HEK293 (cell line): ENCODE measurements at regions not wholly inside any gene's neighbourhood (a gene's known extent, or its start where the extent isn't known, plus 50 kb on each side); places are given as distances from the start of the nearest gene placed in this dataset.

Experiments used
- CTCF ChIA-PET: fragments of 350-600 bp; formaldehyde crosslinking; extraction: SDS; loops from one replicate; lab custom pipeline; 2021; ENCODE audit warnings: antibody characterized with exemption; lab: Yijun Ruan, JAX
- POLR2A ChIA-PET: fragments of 300-600 bp; formaldehyde crosslinking; extraction: SDS; loops from one replicate; lab custom pipeline; 2020; ENCODE audit warnings: antibody characterized with exemption, inconsistent platforms; lab: Yijun Ruan, JAX
- H3K27ac ChIP-seq: fragments of 200-500 bp; sonication (Bioruptor generic); 2 replicates; pipeline ENCODE4 v1.5.1; 2014; ENCODE audit warnings: low read depth, low read length, control low read depth, inconsistent platforms; ENCODE audit errors: extremely low read depth
- H3K36me3 ChIP-seq, 2 experiments: fragments of 200-500 bp in 1 of 2; sonication (Bioruptor generic) in 1 of 2; 1 replicate in 1 of 2; 2 replicates in 1 of 2; pipeline ENCODE4 v1.5.1; 2014 to 2017; ENCODE audit warnings: inconsistent platforms in 2 of 2, low read length in 2 of 2; ENCODE audit not compliant: control insufficient read depth in 2 of 2, insufficient read depth in 1 of 2
- H3K4me1 ChIP-seq: fragments of 200-500 bp; sonication (Bioruptor generic); 2 replicates; pipeline ENCODE4 v1.5.1; 2014; ENCODE audit warnings: mild to moderate bottlenecking, low read length, inconsistent platforms; ENCODE audit not compliant: control insufficient read depth, insufficient read depth
- H3K4me3 ChIP-seq: 2 replicates; pipeline ENCODE4 v1.5.1; 2011; ENCODE audit warnings: low read depth, mild to moderate bottlenecking, control low read depth, low read length, moderate library complexity
- H3K9me3 ChIP-seq: fragments of 200-500 bp; sonication (Bioruptor generic); 2 replicates; pipeline ENCODE4 v1.5.1; 2014; ENCODE audit warnings: low read depth, low read length, inconsistent platforms; ENCODE audit not compliant: control insufficient read depth, insufficient read depth
- HOXC10 ChIP-seq: sonication (generic); formaldehyde crosslinking; IDR thresholded peaks from 2 replicates; pipeline ENCODE4 v1.8.1; 2023; ENCODE audit warnings: mild to moderate bottlenecking, missing genetic modification reagents
- SP3 ChIP-seq: fragments of 450-650 bp; formaldehyde crosslinking; IDR thresholded peaks from 2 replicates; pipeline ENCODE4 v1.5.1; 2016; ENCODE audit warnings: missing biosample characterization, missing genetic modification characterization
- ZBTB48 ChIP-seq: fragments of 450-650 bp; formaldehyde crosslinking; IDR thresholded peaks from 2 replicates; pipeline ENCODE4 v1.5.1; 2016; ENCODE audit warnings: missing biosample characterization, missing genetic modification characterization
- ZEB2 ChIP-seq: fragments of 450-650 bp; formaldehyde crosslinking; IDR thresholded peaks from 2 replicates; pipeline ENCODE4 v1.5.1; 2016; ENCODE audit warnings: missing biosample characterization, missing genetic modification characterization
- ZFP69B ChIP-seq: fragments of 450-650 bp; formaldehyde crosslinking; IDR thresholded peaks from 2 replicates; pipeline ENCODE4 v1.5.1; 2016; ENCODE audit warnings: missing biosample characterization, missing genetic modification characterization
- ZIC2 ChIP-seq: fragments of 450-650 bp; formaldehyde crosslinking; IDR thresholded peaks from 2 replicates; pipeline ENCODE4 v1.5.1; 2016; ENCODE audit warnings: missing biosample characterization, missing genetic modification characterization
- ZNF132 ChIP-seq: fragments of 450-650 bp; formaldehyde crosslinking; IDR thresholded peaks from 2 replicates; pipeline ENCODE4 v1.5.1; 2017; ENCODE audit warnings: missing biosample characterization, missing genetic modification characterization, borderline replicate concordance
- ZNF133 ChIP-seq: fragments of 450-650 bp; formaldehyde crosslinking; IDR thresholded peaks from 2 replicates; pipeline ENCODE4 v1.5.1; 2016; ENCODE audit warnings: missing biosample characterization, missing genetic modification characterization
- ZNF184 ChIP-seq: fragments of 450-650 bp; IDR thresholded peaks from 2 replicates; pipeline ENCODE4 v1.5.1; 2018; ENCODE audit warnings: missing biosample characterization, mild to moderate bottlenecking, missing genetic modification characterization
- ZNF221 ChIP-seq: fragments of 450-650 bp; formaldehyde crosslinking; IDR thresholded peaks from 2 replicates; pipeline ENCODE4 v1.5.1; 2017; ENCODE audit warnings: missing biosample characterization, missing genetic modification characterization, borderline replicate concordance
- ZNF23 ChIP-seq: fragments of 450-650 bp; formaldehyde crosslinking; IDR thresholded peaks from 2 replicates; pipeline ENCODE4 v1.5.1; 2016; ENCODE audit warnings: missing biosample characterization, missing genetic modification characterization, borderline replicate concordance
- ZNF266 ChIP-seq: fragments of 450-650 bp; formaldehyde crosslinking; IDR thresholded peaks from 2 replicates; pipeline ENCODE4 v1.5.1; 2016; ENCODE audit warnings: missing biosample characterization, missing genetic modification characterization, low read depth
- ZNF416 ChIP-seq: fragments of 450-650 bp; formaldehyde crosslinking; IDR thresholded peaks from 2 replicates; pipeline ENCODE4 v1.5.1; 2016; ENCODE audit warnings: missing biosample characterization, missing genetic modification characterization
- ZNF426 ChIP-seq: fragments of 450-650 bp; formaldehyde crosslinking; IDR thresholded peaks from 2 replicates; pipeline ENCODE4 v1.5.1; 2017; ENCODE audit warnings: missing biosample characterization, missing genetic modification characterization, mild to moderate bottlenecking, inconsistent platforms, moderate library complexity
- ZNF48 ChIP-seq: fragments of 450-650 bp; formaldehyde crosslinking; IDR thresholded peaks from 2 replicates; pipeline ENCODE4 v1.5.1; 2016; ENCODE audit warnings: missing biosample characterization, missing genetic modification characterization
- ZNF596 ChIP-seq: fragments of 450-650 bp; IDR thresholded peaks from 2 replicates; pipeline ENCODE4 v1.5.0; 2018; ENCODE audit warnings: missing biosample characterization, mild to moderate bottlenecking, missing genetic modification characterization, moderate library complexity
- ZNF626 ChIP-seq: fragments of 450-650 bp; sonication (Bioruptor Pico); formaldehyde crosslinking; IDR thresholded peaks from 2 replicates; pipeline ENCODE4 v1.5.1; 2018; ENCODE audit warnings: missing biosample characterization, missing genetic modification characterization, inconsistent platforms
- ZNF629 ChIP-seq: fragments of 450-650 bp; formaldehyde crosslinking; IDR thresholded peaks from 2 replicates; pipeline ENCODE4 v1.5.1; 2017; ENCODE audit warnings: missing biosample characterization, missing genetic modification characterization
- ZNF777 ChIP-seq: fragments of 450-650 bp; formaldehyde crosslinking; IDR thresholded peaks from 2 replicates; pipeline ENCODE4 v1.5.1; 2017; ENCODE audit warnings: missing biosample characterization, missing genetic modification characterization, borderline replicate concordance
- TF ChIP-seq, protein P1 (sequence below): fragments of 450-650 bp; formaldehyde crosslinking; IDR thresholded peaks from 2 replicates; pipeline ENCODE4 v1.5.1; 2016; ENCODE audit warnings: missing biosample characterization, missing genetic modification characterization
- TF ChIP-seq, protein P2 (sequence below): fragments of 450-650 bp; formaldehyde crosslinking; conservative IDR thresholded peaks from 2 replicates; pipeline ENCODE4 v1.5.1; 2016; ENCODE audit warnings: low read depth, missing biosample characterization, missing genetic modification characterization
- TF ChIP-seq, protein P3 (sequence below): IDR thresholded peaks from 2 replicates; pipeline ENCODE4 v1.6.1; 2011; ENCODE audit warnings: mild to moderate bottlenecking, low read depth, low read length, borderline replicate concordance
- TF ChIP-seq, protein P4 (sequence below): fragments of 450-650 bp; formaldehyde crosslinking; IDR thresholded peaks from 2 replicates; pipeline ENCODE4 v1.5.1; 2016; ENCODE audit warnings: missing biosample characterization, missing genetic modification characterization
- TF ChIP-seq, protein P5 (sequence below): fragments of 450-650 bp; formaldehyde crosslinking; IDR thresholded peaks from 2 replicates; pipeline ENCODE4; 2016; ENCODE audit warnings: missing biosample characterization, missing genetic modification characterization
- TF ChIP-seq, protein P6 (sequence below): fragments of 450-650 bp; formaldehyde crosslinking; IDR thresholded peaks from 2 replicates; pipeline ENCODE4 v1.5.1; 2017; ENCODE audit warnings: missing biosample characterization, missing genetic modification characterization

DNA sequence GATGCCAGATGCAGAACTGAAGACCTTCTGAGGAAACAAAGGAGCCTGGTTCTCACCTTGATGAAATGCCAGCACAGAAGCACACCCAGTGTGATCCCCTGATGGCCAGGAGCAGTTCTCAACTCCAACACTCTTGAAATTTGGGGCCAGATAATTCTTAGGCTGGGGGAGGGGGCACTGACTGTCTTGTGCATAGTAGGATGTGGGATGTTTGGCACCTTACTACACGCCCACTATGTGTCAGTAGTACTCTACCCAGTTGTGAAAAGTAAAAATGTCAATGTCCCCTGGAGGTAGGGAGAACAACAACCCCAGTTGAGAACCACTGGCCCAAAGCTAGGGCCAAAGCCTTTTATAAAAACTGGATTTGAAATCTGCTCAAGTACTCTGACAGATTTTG is 398.3 kb upstream of the ARID1B start:
- H3K9me3 ChIP-seq, result no peaks in the 10 kb centered on the region
- H3K4me3 ChIP-seq, result no peak overlapping the region
- POLR2A ChIA-PET, result interaction anchor here (0.6 kb wide), 1 partner anchor 1534 kb away, joined by 3 read pairs; no protein-coding TSS in a partner anchor
- H3K36me3 ChIP-seq, result no peaks in the 10 kb centered on the region
- no peak overlapping the region for H3K27ac ChIP-seq
- CTCF ChIA-PET, result no interaction called here
- TF ChIP-seq HOXC10 (CRISPR knock-in tag) (no peak), ZNF132 (tag by site-specific recombination) (no peak), ZNF23 (no peak), ZNF266 (tag by site-specific recombination) (no peak), ZNF133 (tag by site-specific recombination) (no peak), ZNF48 (tag by site-specific recombination) (no peak), ZEB2 (tag by site-specific recombination) (no peak), ZBTB48 (tag by site-specific recombination) (no peak), ZIC2 (tag by site-specific recombination) (no peak), ZNF426 (no peak)
- TF ChIP-seq, protein P1, sequence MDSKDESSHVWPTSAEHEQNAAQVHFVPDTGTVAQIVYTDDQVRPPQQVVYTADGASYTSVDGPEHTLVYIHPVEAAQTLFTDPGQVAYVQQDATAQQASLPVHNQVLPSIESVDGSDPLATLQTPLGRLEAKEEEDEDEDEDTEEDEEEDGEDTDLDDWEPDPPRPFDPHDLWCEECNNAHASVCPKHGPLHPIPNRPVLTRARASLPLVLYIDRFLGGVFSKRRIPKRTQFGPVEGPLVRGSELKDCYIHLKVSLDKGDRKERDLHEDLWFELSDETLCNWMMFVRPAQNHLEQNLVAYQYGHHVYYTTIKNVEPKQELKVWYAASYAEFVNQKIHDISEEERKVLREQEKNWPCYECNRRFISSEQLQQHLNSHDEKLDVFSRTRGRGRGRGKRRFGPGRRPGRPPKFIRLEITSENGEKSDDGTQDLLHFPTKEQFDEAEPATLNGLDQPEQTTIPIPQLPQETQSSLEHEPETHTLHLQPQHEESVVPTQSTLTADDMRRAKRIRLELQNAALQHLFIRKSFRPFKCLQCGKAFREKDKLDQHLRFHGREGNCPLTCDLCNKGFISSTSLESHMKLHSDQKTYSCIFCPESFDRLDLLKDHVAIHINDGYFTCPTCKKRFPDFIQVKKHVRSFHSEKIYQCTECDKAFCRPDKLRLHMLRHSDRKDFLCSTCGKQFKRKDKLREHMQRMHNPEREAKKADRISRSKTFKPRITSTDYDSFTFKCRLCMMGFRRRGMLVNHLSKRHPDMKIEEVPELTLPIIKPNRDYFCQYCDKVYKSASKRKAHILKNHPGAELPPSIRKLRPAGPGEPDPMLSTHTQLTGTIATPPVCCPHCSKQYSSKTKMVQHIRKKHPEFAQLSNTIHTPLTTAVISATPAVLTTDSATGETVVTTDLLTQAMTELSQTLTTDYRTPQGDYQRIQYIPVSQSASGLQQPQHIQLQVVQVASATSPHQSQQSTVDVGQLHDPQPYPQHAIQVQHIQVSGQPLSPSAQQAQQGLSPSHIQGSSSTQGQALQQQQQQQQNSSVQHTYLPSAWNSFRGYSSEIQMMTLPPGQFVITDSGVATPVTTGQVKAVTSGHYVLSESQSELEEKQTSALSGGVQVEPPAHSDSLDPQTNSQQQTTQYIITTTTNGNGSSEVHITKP (tag by site-specific recombination), result no peak
- TF ChIP-seq, protein P2, sequence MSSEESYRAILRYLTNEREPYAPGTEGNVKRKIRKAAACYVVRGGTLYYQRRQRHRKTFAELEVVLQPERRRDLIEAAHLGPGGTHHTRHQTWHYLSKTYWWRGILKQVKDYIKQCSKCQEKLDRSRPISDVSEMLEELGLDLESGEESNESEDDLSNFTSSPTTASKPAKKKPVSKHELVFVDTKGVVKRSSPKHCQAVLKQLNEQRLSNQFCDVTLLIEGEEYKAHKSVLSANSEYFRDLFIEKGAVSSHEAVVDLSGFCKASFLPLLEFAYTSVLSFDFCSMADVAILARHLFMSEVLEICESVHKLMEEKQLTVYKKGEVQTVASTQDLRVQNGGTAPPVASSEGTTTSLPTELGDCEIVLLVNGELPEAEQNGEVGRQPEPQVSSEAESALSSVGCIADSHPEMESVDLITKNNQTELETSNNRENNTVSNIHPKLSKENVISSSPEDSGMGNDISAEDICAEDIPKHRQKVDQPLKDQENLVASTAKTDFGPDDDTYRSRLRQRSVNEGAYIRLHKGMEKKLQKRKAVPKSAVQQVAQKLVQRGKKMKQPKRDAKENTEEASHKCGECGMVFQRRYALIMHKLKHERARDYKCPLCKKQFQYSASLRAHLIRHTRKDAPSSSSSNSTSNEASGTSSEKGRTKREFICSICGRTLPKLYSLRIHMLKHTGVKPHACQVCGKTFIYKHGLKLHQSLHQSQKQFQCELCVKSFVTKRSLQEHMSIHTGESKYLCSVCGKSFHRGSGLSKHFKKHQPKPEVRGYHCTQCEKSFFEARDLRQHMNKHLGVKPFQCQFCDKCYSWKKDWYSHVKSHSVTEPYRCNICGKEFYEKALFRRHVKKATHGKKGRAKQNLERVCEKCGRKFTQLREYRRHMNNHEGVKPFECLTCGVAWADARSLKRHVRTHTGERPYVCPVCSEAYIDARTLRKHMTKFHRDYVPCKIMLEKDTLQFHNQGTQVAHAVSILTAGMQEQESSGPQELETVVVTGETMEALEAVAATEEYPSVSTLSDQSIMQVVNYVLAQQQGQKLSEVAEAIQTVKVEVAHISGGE, result no peak
- TF ChIP-seq, protein P3, sequence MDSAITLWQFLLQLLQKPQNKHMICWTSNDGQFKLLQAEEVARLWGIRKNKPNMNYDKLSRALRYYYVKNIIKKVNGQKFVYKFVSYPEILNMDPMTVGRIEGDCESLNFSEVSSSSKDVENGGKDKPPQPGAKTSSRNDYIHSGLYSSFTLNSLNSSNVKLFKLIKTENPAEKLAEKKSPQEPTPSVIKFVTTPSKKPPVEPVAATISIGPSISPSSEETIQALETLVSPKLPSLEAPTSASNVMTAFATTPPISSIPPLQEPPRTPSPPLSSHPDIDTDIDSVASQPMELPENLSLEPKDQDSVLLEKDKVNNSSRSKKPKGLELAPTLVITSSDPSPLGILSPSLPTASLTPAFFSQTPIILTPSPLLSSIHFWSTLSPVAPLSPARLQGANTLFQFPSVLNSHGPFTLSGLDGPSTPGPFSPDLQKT, result no peak
- TF ChIP-seq, all 188 proteins: peak for 0
- H3K4me1 ChIP-seq, result peaks cover 9% of the 10 kb centered on the region; the same call in 1 of the 2 replicates

DNA sequence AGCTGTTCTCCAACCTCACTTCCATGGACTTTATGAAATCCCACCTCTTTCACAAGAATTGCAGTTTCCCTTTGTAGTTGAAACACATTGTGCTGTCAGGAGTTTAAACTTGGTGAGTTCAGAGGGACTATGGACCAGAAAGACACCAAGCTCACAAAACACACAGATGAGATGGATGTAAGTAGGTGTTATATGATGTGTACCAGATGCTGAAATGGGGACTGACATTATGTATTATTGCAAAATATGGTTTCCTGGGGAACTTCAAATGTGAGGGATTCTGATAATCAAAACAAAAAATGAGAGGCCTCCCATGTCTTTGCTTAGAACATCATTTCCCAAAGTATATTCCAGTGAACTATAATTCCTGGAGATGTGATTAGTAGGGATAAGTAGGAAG is 401.1 kb upstream of the ARID1B start:
- H3K4me3 ChIP-seq, result no peak overlapping the region
- ChIA-PET POLR2A (no interaction called here), CTCF (no interaction called here)
- H3K27ac ChIP-seq, result no peak overlapping the region
- H3K4me1 ChIP-seq, result peaks cover 9% of the 10 kb centered on the region; the same call in 1 of the 2 replicates
- H3K9me3 ChIP-seq, result no peaks in the 10 kb centered on the region
- no peaks in the 10 kb centered on the region for H3K36me3 ChIP-seq
- no peak for TF ChIP-seq ZNF629 (tag by site-specific recombination)
- TF ChIP-seq ZFP69B (tag by site-specific recombination), result no peak
- no peak for TF ChIP-seq ZEB2 (tag by site-specific recombination)
- TF ChIP-seq, protein P4, sequence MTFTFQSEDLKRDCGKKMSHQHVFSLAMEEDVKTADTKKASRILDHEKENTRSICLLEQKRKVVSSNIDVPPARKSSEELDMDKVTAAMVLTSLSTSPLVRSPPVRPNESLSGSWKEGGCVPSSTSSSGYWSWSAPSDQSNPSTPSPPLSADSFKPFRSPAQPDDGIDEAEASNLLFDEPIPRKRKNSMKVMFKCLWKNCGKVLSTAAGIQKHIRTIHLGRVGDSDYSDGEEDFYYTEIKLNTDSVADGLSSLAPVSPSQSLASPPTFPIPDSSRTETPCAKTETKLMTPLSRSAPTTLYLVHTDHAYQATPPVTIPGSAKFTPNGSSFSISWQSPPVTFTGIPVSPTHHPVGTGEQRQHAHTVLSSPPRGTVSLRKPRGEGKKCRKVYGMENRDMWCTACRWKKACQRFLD, result no peak
- TF ChIP-seq ZNF184 (tag by site-specific recombination), result no peak
- no peak for TF ChIP-seq ZNF777
- TF ChIP-seq, protein P5, sequence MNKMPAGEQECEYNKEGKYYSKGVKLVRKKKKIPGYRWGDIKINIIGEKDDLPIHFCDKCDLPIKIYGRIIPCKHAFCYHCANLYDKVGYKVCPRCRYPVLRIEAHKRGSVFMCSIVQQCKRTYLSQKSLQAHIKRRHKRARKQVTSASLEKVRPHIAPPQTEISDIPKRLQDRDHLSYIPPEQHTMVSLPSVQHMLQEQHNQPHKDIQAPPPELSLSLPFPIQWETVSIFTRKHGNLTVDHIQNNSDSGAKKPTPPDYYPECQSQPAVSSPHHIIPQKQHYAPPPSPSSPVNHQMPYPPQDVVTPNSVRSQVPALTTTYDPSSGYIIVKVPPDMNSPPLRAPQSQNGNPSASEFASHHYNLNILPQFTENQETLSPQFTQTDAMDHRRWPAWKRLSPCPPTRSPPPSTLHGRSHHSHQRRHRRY (tag by site-specific recombination), result no peak
- TF ChIP-seq, protein P6, sequence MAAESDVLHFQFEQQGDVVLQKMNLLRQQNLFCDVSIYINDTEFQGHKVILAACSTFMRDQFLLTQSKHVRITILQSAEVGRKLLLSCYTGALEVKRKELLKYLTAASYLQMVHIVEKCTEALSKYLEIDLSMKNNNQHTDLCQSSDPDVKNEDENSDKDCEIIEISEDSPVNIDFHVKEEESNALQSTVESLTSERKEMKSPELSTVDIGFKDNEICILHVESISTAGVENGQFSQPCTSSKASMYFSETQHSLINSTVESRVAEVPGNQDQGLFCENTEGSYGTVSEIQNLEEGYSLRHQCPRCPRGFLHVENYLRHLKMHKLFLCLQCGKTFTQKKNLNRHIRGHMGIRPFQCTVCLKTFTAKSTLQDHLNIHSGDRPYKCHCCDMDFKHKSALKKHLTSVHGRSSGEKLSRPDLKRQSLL (tag by site-specific recombination), result no peak
- TF ChIP-seq SP3, result no peak
- no peak for TF ChIP-seq ZNF221 (tag by site-specific recombination)
- TF ChIP-seq ZNF626 (tag by site-specific recombination), result no peak
- no peak for TF ChIP-seq ZNF596 (tag by site-specific recombination)
- TF ChIP-seq ZNF416 (tag by site-specific recombination), result no peak
